Osteoblast (primary cell): ENCODE measurements at regions not wholly inside any gene's neighbourhood (a gene's known extent, or its start where the extent isn't known, plus 50 kb on each side); places are given as distances from the start of the nearest gene placed in this dataset.

Experiments used
- DNase-seq: peaks from one replicate; pipeline ENCODE4 v3.0.0; 2011; ENCODE audit warnings: low spot score, mixed read lengths; ENCODE audit not compliant: insufficient read length; ENCODE audit errors: missing footprints
- H2AFZ ChIP-seq: 2 replicates; pipeline ENCODE4 v1.6.0; 2011; ENCODE audit warnings: mild to moderate bottlenecking, low read length
- H3K27ac ChIP-seq: 2 replicates; pipeline ENCODE4 v1.5.1; 2011; ENCODE audit warnings: mild to moderate bottlenecking, low read depth, low read length, moderate library complexity
- H3K27me3 ChIP-seq: 2 replicates; pipeline ENCODE4 v1.6.0; 2012; ENCODE audit warnings: mild to moderate bottlenecking, control low read depth, inconsistent platforms, low read length, moderate library complexity; ENCODE audit not compliant: insufficient read depth
- H3K36me3 ChIP-seq: 2 replicates; pipeline ENCODE4 v1.5.1; 2011; ENCODE audit warnings: mild to moderate bottlenecking, low read length, control low read depth, moderate library complexity; ENCODE audit not compliant: insufficient read depth
- H3K4me1 ChIP-seq: 2 replicates; pipeline ENCODE4 v1.5.1; 2011; ENCODE audit warnings: mild to moderate bottlenecking, low read length, control low read depth, moderate library complexity; ENCODE audit not compliant: insufficient read depth
- H3K4me2 ChIP-seq: 2 replicates; pipeline ENCODE4 v1.6.0; 2011; ENCODE audit warnings: mild to moderate bottlenecking, low read length; ENCODE audit not compliant: insufficient read depth
- H3K4me3 ChIP-seq: fragments of 200-600 bp; sonication (generic); 3 replicates; pipeline ENCODE4 v1.5.1; 2012; ENCODE audit warnings: mild to moderate bottlenecking, low read length, inconsistent platforms; ENCODE audit not compliant: insufficient read depth
- H3K79me2 ChIP-seq: 2 replicates; pipeline ENCODE4 v1.6.0; 2012; ENCODE audit warnings: mild to moderate bottlenecking, low read length, control low read depth, inconsistent platforms; ENCODE audit not compliant: insufficient read depth
- H3K9me3 ChIP-seq: 2 replicates; pipeline ENCODE4 v1.5.1; 2011; ENCODE audit warnings: low read depth, low read length, control low read depth
- H4K20me1 ChIP-seq: 2 replicates; pipeline ENCODE4 v1.6.0; 2012; ENCODE audit warnings: mild to moderate bottlenecking, low read length, control low read depth; ENCODE audit not compliant: insufficient read depth
- CTCF ChIP-seq: IDR thresholded peaks from 2 replicates; pipeline ENCODE4 v1.5.1; 2011; ENCODE audit warnings: mild to moderate bottlenecking, low read depth, low read length, moderate library complexity; ENCODE audit errors: extremely low read depth

GRCh38 chr11:10632483-10632882, 61.1 kb downstream of the IRAG1 start:
- Histone ChIP-seq H4K20me1 (no peaks in the 10 kb centered on the region), H3K9me3 (no peaks in the 10 kb centered on the region), H3K4me1 (no peaks in the 10 kb centered on the region), H2AFZ (no peak overlapping the region), H3K4me2 (no peak overlapping the region), H3K4me3 (no peak overlapping the region), H3K27ac (no peak overlapping the region), H3K36me3 (no peaks in the 10 kb centered on the region), H3K27me3 (no peaks in the 10 kb centered on the region), H3K79me2 (no peaks in the 10 kb centered on the region)
- no peak for TF ChIP-seq CTCF
- no peak for DNase-seq

GRCh38 chr11:10631761-10632160, 61.8 kb downstream of the IRAG1 start:
- H3K4me2 ChIP-seq, result no peak overlapping the region
- H3K4me3 ChIP-seq, result no peak overlapping the region
- H3K9me3 ChIP-seq, result no peaks in the 10 kb centered on the region
- DNase-seq, result no peak
- no peak overlapping the region for H3K27ac ChIP-seq
- no peak for TF ChIP-seq CTCF
- H2AFZ ChIP-seq, result no peak overlapping the region
- H3K4me1 ChIP-seq, result no peaks in the 10 kb centered on the region
- H3K79me2 ChIP-seq, result no peaks in the 10 kb centered on the region
- H4K20me1 ChIP-seq, result no peaks in the 10 kb centered on the region
- no peaks in the 10 kb centered on the region for H3K27me3 ChIP-seq
- no peaks in the 10 kb centered on the region for H3K36me3 ChIP-seq

- Histone ChIP-seq H3K27me3 (no peaks in the 10 kb centered on the region), H3K27ac (no peak overlapping the region), H3K79me2 (no peaks in the 10 kb centered on the region), H3K4me3 (no peak overlapping the region), H3K4me2 (no peak overlapping the region), H3K4me1 (no peaks in the 10 kb centered on the region), H3K36me3 (peaks cover 4% of the 10 kb centered on the region), H3K9me3 (no peaks in the 10 kb centered on the region), H4K20me1 (no peaks in the 10 kb centered on the region), H2AFZ (no peak overlapping the region)
- TF ChIP-seq CTCF, result no peak
- no peak for DNase-seq
Observed at GRCh38 chr11:10629411-10630002, 61.0 kb upstream of the LYVE1 start.

GRCh38 chr11:10628508-10629236, 60.2 kb upstream of the LYVE1 start:
- H3K79me2 ChIP-seq, result no peaks in the 10 kb centered on the region
- no peaks in the 10 kb centered on the region for H4K20me1 ChIP-seq
- no peak overlapping the region for H3K4me2 ChIP-seq
- no peak overlapping the region for H3K4me3 ChIP-seq
- no peak overlapping the region for H2AFZ ChIP-seq
- no peak for DNase-seq
- H3K36me3 ChIP-seq, result peaks cover 4% of the 10 kb centered on the region
- no peak overlapping the region for H3K27ac ChIP-seq
- no peaks in the 10 kb centered on the region for H3K4me1 ChIP-seq
- H3K27me3 ChIP-seq, result no peaks in the 10 kb centered on the region
- no peak for TF ChIP-seq CTCF
- no peaks in the 10 kb centered on the region for H3K9me3 ChIP-seq
